ENCODE measurements at regions not wholly inside any gene's neighbourhood (a gene's known extent, or its start where the extent isn't known, plus 50 kb on each side); places are given as distances from the start of the nearest gene placed in this dataset.
A peak's percentile ranks its signal among the peaks of the same experiment; 100 is the strongest.

DNA sequence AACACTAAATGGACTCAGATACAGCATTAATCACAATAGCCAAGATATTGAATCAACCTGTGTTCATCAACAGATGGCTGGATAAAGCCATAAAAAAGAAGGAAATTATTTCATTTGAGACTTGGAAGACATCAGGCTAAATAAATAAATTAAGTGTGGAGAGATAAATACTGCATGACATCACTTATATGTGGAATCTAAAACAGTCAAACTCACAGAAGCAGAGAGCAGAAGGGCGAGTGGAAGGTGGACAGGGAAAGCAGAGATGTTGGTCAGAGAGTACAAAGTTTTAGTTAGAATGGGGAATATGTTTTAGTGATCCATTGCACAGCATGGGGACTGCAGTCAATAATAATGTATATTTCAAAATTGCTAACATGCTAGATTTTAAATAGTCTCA, 207.2 kb downstream of the VAPA start:
- TF ChIP-seq, protein P1, sequence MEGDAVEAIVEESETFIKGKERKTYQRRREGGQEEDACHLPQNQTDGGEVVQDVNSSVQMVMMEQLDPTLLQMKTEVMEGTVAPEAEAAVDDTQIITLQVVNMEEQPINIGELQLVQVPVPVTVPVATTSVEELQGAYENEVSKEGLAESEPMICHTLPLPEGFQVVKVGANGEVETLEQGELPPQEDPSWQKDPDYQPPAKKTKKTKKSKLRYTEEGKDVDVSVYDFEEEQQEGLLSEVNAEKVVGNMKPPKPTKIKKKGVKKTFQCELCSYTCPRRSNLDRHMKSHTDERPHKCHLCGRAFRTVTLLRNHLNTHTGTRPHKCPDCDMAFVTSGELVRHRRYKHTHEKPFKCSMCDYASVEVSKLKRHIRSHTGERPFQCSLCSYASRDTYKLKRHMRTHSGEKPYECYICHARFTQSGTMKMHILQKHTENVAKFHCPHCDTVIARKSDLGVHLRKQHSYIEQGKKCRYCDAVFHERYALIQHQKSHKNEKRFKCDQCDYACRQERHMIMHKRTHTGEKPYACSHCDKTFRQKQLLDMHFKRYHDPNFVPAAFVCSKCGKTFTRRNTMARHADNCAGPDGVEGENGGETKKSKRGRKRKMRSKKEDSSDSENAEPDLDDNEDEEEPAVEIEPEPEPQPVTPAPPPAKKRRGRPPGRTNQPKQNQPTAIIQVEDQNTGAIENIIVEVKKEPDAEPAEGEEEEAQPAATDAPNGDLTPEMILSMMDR (conservative IDR thresholded peaks at IDR 0.05; ENCODE audit: low read depth, low read length), result no peak
- H3K4me3 ChIP-seq (ENCODE audit: low read length), result no peak overlapping the region
- no peak for DNase-seq (ENCODE audit: low read depth)

GRCh38 chr18:10121786-10122515, 208.1 kb downstream of the VAPA start:
- no peak overlapping the region for H3K4me3 ChIP-seq (ENCODE audit: low read length)
- TF ChIP-seq, protein P1 (conservative IDR thresholded peaks at IDR 0.05; ENCODE audit: low read depth, low read length), result no peak
- DNase-seq (ENCODE audit: low read depth), result peak; percentile 90

DNA sequence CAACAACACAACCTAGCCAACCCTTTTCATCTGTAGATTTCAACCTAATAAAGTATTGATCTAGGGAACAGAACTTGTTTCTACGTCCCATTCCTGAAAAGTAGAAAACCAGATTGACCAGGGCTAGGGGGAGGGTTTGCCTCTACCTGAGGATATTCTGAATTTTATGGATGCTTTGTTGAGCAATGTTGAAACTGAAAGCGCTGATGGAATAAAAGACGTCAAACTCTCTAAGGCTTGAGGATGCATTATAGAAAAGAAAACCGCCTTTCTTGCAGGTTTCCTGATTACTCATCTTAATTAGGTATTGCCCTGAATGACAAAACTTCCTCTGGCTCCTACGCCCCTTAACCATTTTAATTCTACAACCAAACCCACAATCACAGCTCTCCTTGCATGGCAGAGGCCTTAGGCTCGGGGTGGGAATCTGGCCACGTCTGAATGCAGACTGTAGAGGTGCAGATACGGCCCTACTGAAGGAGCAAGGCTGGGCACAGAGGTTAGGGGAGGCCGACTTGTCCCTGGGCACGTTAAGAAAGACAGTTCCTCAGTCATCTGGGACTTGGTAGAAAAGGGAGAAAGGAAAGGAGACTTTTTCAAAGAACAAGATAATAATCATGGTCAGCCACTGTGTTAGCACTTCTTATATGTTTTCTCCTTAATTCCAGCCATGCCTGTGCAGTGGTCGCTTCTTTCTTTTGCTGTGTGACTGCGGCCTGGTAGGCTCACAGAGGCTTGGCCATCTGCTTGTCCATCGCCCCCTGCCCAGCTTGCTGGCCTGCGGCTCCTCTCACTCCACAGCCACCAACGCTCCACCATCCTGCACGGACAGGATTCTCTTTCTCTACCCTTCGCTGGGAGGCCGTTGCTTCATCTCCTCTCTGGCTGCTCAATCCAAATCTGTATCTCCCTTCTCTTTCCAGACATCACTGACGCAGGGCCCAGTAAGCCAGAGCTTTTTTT, 209.5 kb downstream of the VAPA start:
- no peak for DNase-seq (ENCODE audit: low read depth)
- H3K4me3 ChIP-seq (ENCODE audit: low read length), result no peak overlapping the region
- TF ChIP-seq, protein P1 (conservative IDR thresholded peaks at IDR 0.05; ENCODE audit: low read depth, low read length), result no peak

GRCh38 chr18:10124071-10124470, 210.3 kb downstream of the VAPA start:
- TF ChIP-seq, protein P1 (conservative IDR thresholded peaks at IDR 0.05; ENCODE audit: low read depth, low read length), result no peak
- no peak for DNase-seq (ENCODE audit: low read depth)
- no peak overlapping the region for H3K4me3 ChIP-seq (ENCODE audit: low read length)

DNA sequence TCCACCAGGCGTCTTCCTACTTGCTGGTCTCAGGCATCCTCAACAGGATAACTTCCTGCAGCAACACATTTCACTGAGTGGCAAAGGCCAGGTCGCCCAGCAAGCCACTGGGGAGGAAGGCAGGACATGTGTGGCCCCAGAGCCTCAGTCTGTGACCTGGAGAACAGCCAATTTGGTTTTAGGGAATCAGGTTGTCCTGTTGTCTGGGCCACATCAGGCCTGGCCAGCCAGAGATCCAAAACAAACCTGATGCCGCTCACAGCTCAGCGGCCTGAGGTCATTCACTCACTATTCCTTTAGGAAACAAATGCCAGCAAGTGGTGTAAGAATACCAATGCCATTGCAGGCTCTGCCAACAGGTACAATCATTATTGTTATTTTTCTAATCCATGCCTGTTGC, 210.7 kb downstream of the VAPA start:
- TF ChIP-seq, protein P1 (conservative IDR thresholded peaks at IDR 0.05; ENCODE audit: low read depth, low read length), result no peak
- DNase-seq (ENCODE audit: low read depth), result no peak
- no peak overlapping the region for H3K4me3 ChIP-seq (ENCODE audit: low read length)

DNA sequence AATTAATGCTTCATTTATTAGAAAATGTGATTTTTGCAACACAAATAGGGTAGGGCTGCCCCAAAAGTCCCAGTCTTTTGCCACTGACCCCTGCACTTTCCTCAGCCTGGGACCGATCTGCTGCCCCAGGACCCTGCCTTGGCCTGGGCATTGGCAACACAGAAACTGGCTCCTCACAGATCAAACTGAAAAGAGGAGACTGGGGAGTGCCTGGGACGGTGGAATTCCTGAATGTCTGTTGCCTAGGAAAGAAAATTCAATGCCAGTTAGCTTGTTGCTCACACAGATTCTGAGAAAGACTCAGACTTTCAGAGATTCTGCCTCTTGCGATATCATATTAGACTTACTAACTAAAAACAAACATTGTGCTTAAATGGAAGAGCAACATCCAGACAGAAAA, 211.2 kb downstream of the VAPA start:
- no peak overlapping the region for H3K4me3 ChIP-seq (ENCODE audit: low read length)
- no peak for DNase-seq (ENCODE audit: low read depth)
- TF ChIP-seq, protein P1 (conservative IDR thresholded peaks at IDR 0.05; ENCODE audit: low read depth, low read length), result no peak
